ENCODE measurements at regions not wholly inside any gene's neighbourhood (a gene's known extent, or its start where the extent isn't known, plus 50 kb on each side); places are given as distances from the start of the nearest gene placed in this dataset.

GRCh38 chr12:28891126-28891525 lies 258.0 kb upstream of the FAR2 start:
- TF ChIP-seq YY1 (IDR thresholded peaks at IDR 0.05; ENCODE audit: low read depth, low read length) (no peak), HCFC1 (IDR thresholded peaks at IDR 0.05; ENCODE audit: low read length) (no peak), CEBPB (IDR thresholded peaks at IDR 0.05; ENCODE audit: borderline replicate concordance in 1 of 2, low read depth in 2 of 2, low read length in 2 of 2) (no peak)
- TF ChIP-seq, protein P1, sequence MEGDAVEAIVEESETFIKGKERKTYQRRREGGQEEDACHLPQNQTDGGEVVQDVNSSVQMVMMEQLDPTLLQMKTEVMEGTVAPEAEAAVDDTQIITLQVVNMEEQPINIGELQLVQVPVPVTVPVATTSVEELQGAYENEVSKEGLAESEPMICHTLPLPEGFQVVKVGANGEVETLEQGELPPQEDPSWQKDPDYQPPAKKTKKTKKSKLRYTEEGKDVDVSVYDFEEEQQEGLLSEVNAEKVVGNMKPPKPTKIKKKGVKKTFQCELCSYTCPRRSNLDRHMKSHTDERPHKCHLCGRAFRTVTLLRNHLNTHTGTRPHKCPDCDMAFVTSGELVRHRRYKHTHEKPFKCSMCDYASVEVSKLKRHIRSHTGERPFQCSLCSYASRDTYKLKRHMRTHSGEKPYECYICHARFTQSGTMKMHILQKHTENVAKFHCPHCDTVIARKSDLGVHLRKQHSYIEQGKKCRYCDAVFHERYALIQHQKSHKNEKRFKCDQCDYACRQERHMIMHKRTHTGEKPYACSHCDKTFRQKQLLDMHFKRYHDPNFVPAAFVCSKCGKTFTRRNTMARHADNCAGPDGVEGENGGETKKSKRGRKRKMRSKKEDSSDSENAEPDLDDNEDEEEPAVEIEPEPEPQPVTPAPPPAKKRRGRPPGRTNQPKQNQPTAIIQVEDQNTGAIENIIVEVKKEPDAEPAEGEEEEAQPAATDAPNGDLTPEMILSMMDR (IDR thresholded peaks at IDR 0.05 in 2 of 3, conservative IDR thresholded peaks at IDR 0.05 in 1 of 3; ENCODE audit: control insufficient read depth in 2 of 3, extremely low read depth in 1 of 3, insufficient read depth in 1 of 3, low read depth in 3 of 3, low read length in 3 of 3) = no peak
